H1 (cell line): ENCODE measurements at regions not wholly inside any gene's neighbourhood (a gene's known extent, or its start where the extent isn't known, plus 50 kb on each side); places are given as distances from the start of the nearest gene placed in this dataset.

Experiments
- CTCF ChIA-PET: fragments of 300-600 bp; sonication (Branson Sonifier 250); formaldehyde crosslinking; loops from one replicate; lab custom pipeline; 2021; ENCODE audit not compliant: partially characterized antibody; lab: Charles Lee
- POLR2A ChIA-PET: fragments of 300-600 bp; sonication (Branson Sonifier 250); formaldehyde crosslinking; loops from one replicate; lab custom pipeline; 2021; ENCODE audit warnings: inconsistent platforms; ENCODE audit not compliant: partially characterized antibody; lab: Charles Lee
- DNase-seq, 2 experiments: peaks; one replicate each; pipeline versions ENCODE4 v3.0.0 to v3.0.0-alpha.2; 2010 to 2022; ENCODE audit warnings: low spot score in 2 of 2, low read depth in 1 of 2, mixed read lengths in 1 of 2
- FAIRE-seq: peaks from 2 replicates; lab custom pipeline; 2011; peaks lifted over from hg19 to GRCh38; lab: Jason Lieb, UNC
- H2AFZ ChIP-seq: 2 replicates; pipeline ENCODE4 v1.8.1; 2012; ENCODE audit warnings: low read length, inconsistent platforms
- H2AK5ac ChIP-seq: 2 replicates; pipeline ENCODE4 v1.6.1; 2013; ENCODE audit warnings: low read depth, low read length
- H2BK120ac ChIP-seq: replicated peaks from 2 replicates; pipeline ENCODE3; 2013; ENCODE audit warnings: low read depth, low read length, inconsistent platforms
- H2BK12ac ChIP-seq: 2 replicates; pipeline ENCODE4 v1.6.1; 2013; ENCODE audit warnings: low read depth, low read length
- H2BK15ac ChIP-seq: 2 replicates; pipeline ENCODE4 v1.6.1; 2013; ENCODE audit warnings: low read length
- H2BK20ac ChIP-seq: 2 replicates; pipeline ENCODE4 v1.6.1; 2013; ENCODE audit warnings: low read length
- H2BK5ac ChIP-seq: 2 replicates; pipeline ENCODE4 v1.6.1; 2013; ENCODE audit warnings: low read depth, low read length
- H3K14ac ChIP-seq: 2 replicates; pipeline ENCODE4 v1.6.1; 2013; ENCODE audit warnings: inconsistent platforms; ENCODE audit not compliant: insufficient read length
- H3K18ac ChIP-seq: 2 replicates; pipeline ENCODE4 v1.6.1; 2013; ENCODE audit warnings: low read length; ENCODE audit errors: extremely low read depth
- H3K23ac ChIP-seq: 2 replicates; pipeline ENCODE4 v1.6.1; 2013; ENCODE audit warnings: inconsistent platforms; ENCODE audit not compliant: insufficient read length
- H3K23me2 ChIP-seq: 2 replicates; pipeline ENCODE4 v1.6.1; 2013; ENCODE audit warnings: low read depth, low read length
- H3K27ac ChIP-seq: 2 replicates; pipeline ENCODE4 v1.6.1; 2011; ENCODE audit warnings: low read depth, low read length, inconsistent platforms
- H3K27me3 ChIP-seq, 4 experiments: replicated peaks in 1 of 4; 1 replicate in 1 of 4; 2 replicates in 3 of 4; pipeline versions ENCODE4 v1.6.1 to v1.8.1; 2011 to 2013; ENCODE audit warnings: low read length in 3 of 4, mild to moderate bottlenecking in 3 of 4, inconsistent platforms in 2 of 4, mixed read lengths in 2 of 4, moderate library complexity in 1 of 4; ENCODE audit not compliant: control insufficient read depth in 3 of 4, insufficient read depth in 3 of 4; ENCODE audit errors: extremely low read depth in 1 of 4
- H3K36me3 ChIP-seq, 4 experiments: 2 replicates each; pipeline versions ENCODE4 v1.6.1 to v1.8.1; 2011 to 2013; ENCODE audit warnings: mild to moderate bottlenecking in 4 of 4, low read length in 3 of 4, moderate library complexity in 2 of 4, control low read depth in 1 of 4, inconsistent platforms in 1 of 4; ENCODE audit not compliant: insufficient read depth in 4 of 4, control insufficient read depth in 2 of 4
- H3K4ac ChIP-seq: replicated peaks from 2 replicates; pipeline ENCODE3; 2013; ENCODE audit warnings: low read length, low read depth, mixed read lengths, inconsistent platforms; ENCODE audit not compliant: insufficient read length
- H3K4me1 ChIP-seq, 4 experiments: replicated peaks in 1 of 4; 1 replicate in 1 of 4; 2 replicates in 3 of 4; pipeline versions ENCODE4 v1.6.1 to v1.8.1; 2011 to 2013; ENCODE audit warnings: low read length in 3 of 4, inconsistent platforms in 2 of 4, mixed read lengths in 1 of 4; ENCODE audit not compliant: insufficient read depth in 4 of 4, control insufficient read depth in 3 of 4
- H3K4me2 ChIP-seq, 2 experiments: 2 replicates each; pipeline versions ENCODE4 v1.6.1 to v1.8.1; 2011 to 2013; ENCODE audit warnings: low read depth in 2 of 2, low read length in 2 of 2, control low read depth in 1 of 2, inconsistent platforms in 1 of 2, mild to moderate bottlenecking in 1 of 2; ENCODE audit not compliant: insufficient read depth in 1 of 2
- H3K4me3 ChIP-seq, 4 experiments: fragments of 200-600, 300-600 bp in 1 of 4; sonication (generic), shearing (Covaris generic), sonication (Bioruptor Twin) in 1 of 4; 2 replicates each; pipeline versions ENCODE4 v1.5.1 to v1.8.1; 2011 to 2016; ENCODE audit warnings: low read length in 4 of 4, low read depth in 3 of 4, control low read depth in 2 of 4, inconsistent platforms in 2 of 4, mild to moderate bottlenecking in 2 of 4, mixed read lengths in 1 of 4, moderate library complexity in 1 of 4; ENCODE audit not compliant: insufficient read depth in 2 of 4; ENCODE audit errors: extremely low read depth in 1 of 4
- H3K56ac ChIP-seq: replicated peaks from 2 replicates; pipeline ENCODE3; 2013; ENCODE audit warnings: low read depth, mild to moderate bottlenecking, mixed read lengths, low read length, inconsistent platforms; ENCODE audit not compliant: insufficient read length
- H3K79me1 ChIP-seq: 2 replicates; pipeline ENCODE4 v1.6.1; 2013; ENCODE audit warnings: low read depth, low read length, control low read depth
- H3K79me2 ChIP-seq, 2 experiments: 2 replicates each; pipeline versions ENCODE4 v1.6.1 to v1.8.1; 2012 to 2013; ENCODE audit warnings: low read length in 2 of 2, mild to moderate bottlenecking in 2 of 2, inconsistent platforms in 1 of 2; ENCODE audit not compliant: insufficient read depth in 2 of 2, control insufficient read depth in 1 of 2
- H3K9ac ChIP-seq, 4 experiments: replicated peaks in 1 of 4; 1 replicate in 1 of 4; 2 replicates in 3 of 4; pipeline versions ENCODE4 v1.6.1 to v1.8.1; 2011 to 2013; ENCODE audit warnings: low read depth in 3 of 4, low read length in 3 of 4, control low read depth in 2 of 4, mild to moderate bottlenecking in 2 of 4, moderate library complexity in 2 of 4, inconsistent platforms in 1 of 4; ENCODE audit errors: extremely low read depth in 1 of 4
- H3K9me3 ChIP-seq, 2 experiments: 2 replicates each; pipeline versions ENCODE4 v1.6.1 to v1.8.1; 2012 to 2013; ENCODE audit warnings: mild to moderate bottlenecking in 2 of 2, moderate library complexity in 2 of 2, control low read depth in 1 of 2, inconsistent platforms in 1 of 2, low read depth in 1 of 2, low read length in 1 of 2, mixed read lengths in 1 of 2; ENCODE audit not compliant: insufficient read depth in 2 of 2
- H4K20me1 ChIP-seq, 2 experiments: replicated peaks in 1 of 2; 2 replicates each; pipeline versions ENCODE3 to v1.8.1; 2011 to 2013; ENCODE audit warnings: inconsistent platforms in 2 of 2, low read length in 2 of 2, mild to moderate bottlenecking in 1 of 2; ENCODE audit not compliant: insufficient read depth in 2 of 2, control insufficient read depth in 1 of 2
- H4K5ac ChIP-seq: 2 replicates; pipeline ENCODE4 v1.6.1; 2013; ENCODE audit warnings: low read length, low read depth, mixed read lengths, inconsistent platforms; ENCODE audit not compliant: insufficient read length
- H4K8ac ChIP-seq: 2 replicates; pipeline ENCODE4 v1.8.0; 2013; ENCODE audit warnings: mild to moderate bottlenecking, moderate library complexity, low read length, inconsistent platforms; ENCODE audit not compliant: insufficient read depth; ENCODE audit errors: extremely low read depth
- H4K91ac ChIP-seq: replicated peaks from 2 replicates; pipeline ENCODE3; 2013; ENCODE audit warnings: low read length, mixed read lengths, inconsistent platforms; ENCODE audit not compliant: insufficient read length
- E2F6 ChIP-seq: IDR thresholded peaks from 2 replicates; pipeline ENCODE4 v1.6.1; 2012; ENCODE audit warnings: inconsistent platforms
- WGBS, 2 experiments: shearing (Covaris generic) in 1 of 2; methylation state at CpG; one replicate each; pipeline versions ENCODE4 v1.1.6 to v1.1.7; 2013 to 2015; ENCODE audit warnings: low lambda C conversion rate in 2 of 2, mixed read lengths in 2 of 2, inconsistent platforms in 1 of 2, low coverage in 1 of 2, missing lambda C conversion rate in 1 of 2; ENCODE audit not compliant: insufficient replicate concordance in 2 of 2, insufficient coverage in 1 of 2, insufficient read length in 1 of 2; ENCODE audit errors: extremely low coverage in 1 of 2, missing lambda C conversion rate in 1 of 2; 5-methylcytosine and 5-hydroxymethylcytosine counted together

- FAIRE-seq (no peak), DNase-seq (no peak)
- Histone ChIP-seq H3K14ac (no peak overlapping the region), H2BK15ac (no peak overlapping the region), H2AFZ (no peak overlapping the region), H3K9ac (no peak overlapping the region), H3K4me3 (no peak overlapping the region), H2BK120ac (no peak overlapping the region), H2AK5ac (no peak overlapping the region), H3K36me3 (no peaks in the 10 kb centered on the region), H3K23me2 (peaks cover 1% of the 10 kb centered on the region; the same call in 1 of the 2 replicates), H3K4ac (no peak overlapping the region), H3K4me1 (no peaks in the 10 kb centered on the region), H2BK5ac (no peak overlapping the region), H2BK12ac (no peak overlapping the region), H3K27me3 (no peaks in the 10 kb centered on the region), H4K8ac (no peak overlapping the region), H4K5ac (no peak overlapping the region), H4K91ac (no peak overlapping the region), H3K18ac (no peak overlapping the region), H3K79me1 (no peaks in the 10 kb centered on the region), H4K20me1 (no peaks in the 10 kb centered on the region), H3K9me3 (peaks cover 3% of the 10 kb centered on the region in 2 experiments; a peak in 1 of 4 replicates), H2BK20ac (no peak overlapping the region), H3K4me2 (no peak overlapping the region), H3K23ac (no peak overlapping the region), H3K79me2 (no peaks in the 10 kb centered on the region), H3K56ac (no peak overlapping the region), H3K27ac (no peak overlapping the region)
- POLR2A ChIA-PET: no interaction called here
- CTCF ChIA-PET: no interaction called here
- TF ChIP-seq E2F6: no peak
- WGBS, 2 experiments: 85% methylated on average over 13 of the region's 13 CpGs; no CpG with 5 or more reads in 1 of the 2 experiments
Measured at GRCh38 chr13:111584870-111585269, 264.4 kb downstream of the TEX29 start.
